LHCN-M2 (cell line): ENCODE measurements at regions not wholly inside any gene's neighbourhood (a gene's known extent, or its start where the extent isn't known, plus 50 kb on each side); places are given as distances from the start of the nearest gene placed in this dataset.
A peak's percentile ranks its signal among the peaks of the same experiment; 100 is the strongest.
"Not testable (repeated sequence)": the region's sequence is repeated elsewhere in the genome, so short reads cannot be mapped to it uniquely, and the experiment has no call there.

Experiments
- DNase-seq: peaks from one replicate; pipeline ENCODE4 v3.0.0-alpha.2; 2012; ENCODE audit warnings: low read depth

- DNase-seq: peak; percentile 99
Measured at GRCh38 chr2:216775043-216775453, 79.7 kb upstream of the IGFBP5 start.

- peak; percentile 99 for DNase-seq
Measured at GRCh38 chr2:216774620-216775019, 79.3 kb upstream of the IGFBP5 start.

GRCh38 chr2:216774180-216774579 lies 78.8 kb upstream of the IGFBP5 start:
- DNase-seq: no peak

GRCh38 chr2:216773072-216773471 lies 77.7 kb upstream of the IGFBP5 start:
- no peak for DNase-seq

GRCh38 chr2:216770717-216771116 lies 75.4 kb upstream of the IGFBP5 start:
- no peak for DNase-seq

GRCh38 chr2:216770050-216770449 lies 74.7 kb upstream of the IGFBP5 start:
- no peak for DNase-seq

GRCh38 chr2:216769626-216770025 lies 74.3 kb upstream of the IGFBP5 start:
- DNase-seq: no peak

GRCh38 chr2:216768908-216769411 lies 73.6 kb upstream of the IGFBP5 start:
- DNase-seq: no peak

GRCh38 chr2:216765761-216766262 lies 70.5 kb upstream of the IGFBP5 start:
- no peak for DNase-seq

- DNase-seq: no peak
Measured at GRCh38 chr2:216763396-216763795, 68.0 kb upstream of the IGFBP5 start.

GRCh38 chr2:216761809-216762208 lies 66.5 kb upstream of the IGFBP5 start:
- no peak for DNase-seq

- DNase-seq: no peak
Measured at GRCh38 chr2:216761133-216761532, 65.8 kb upstream of the IGFBP5 start.

- no peak for DNase-seq
Measured at GRCh38 chr2:216758256-216759155, 63.2 kb upstream of the IGFBP5 start.

GRCh38 chr2:216757532-216757931 lies 62.2 kb upstream of the IGFBP5 start:
- no peak for DNase-seq

GRCh38 chr2:216756435-216756834 lies 61.1 kb upstream of the IGFBP5 start:
- no peak for DNase-seq

GRCh38 chr2:216754812-216755211 lies 59.5 kb upstream of the IGFBP5 start:
- no peak for DNase-seq

- no peak for DNase-seq
Measured at GRCh38 chr2:216754336-216754735, 59.0 kb upstream of the IGFBP5 start.

GRCh38 chr2:216752855-216753505 lies 57.6 kb upstream of the IGFBP5 start:
- no peak for DNase-seq

GRCh38 chr2:216750750-216751149 lies 55.4 kb upstream of the IGFBP5 start:
- DNase-seq: not testable (repeated sequence)

GRCh38 chr2:216746268-216746667 lies 50.9 kb upstream of the IGFBP5 start:
- not testable (repeated sequence) for DNase-seq

GRCh38 chr2:216745453-216745852 lies 50.1 kb upstream of the IGFBP5 start:
- DNase-seq: no peak
